ENCODE measurements at regions not wholly inside any gene's neighbourhood (a gene's known extent, or its start where the extent isn't known, plus 50 kb on each side); places are given as distances from the start of the nearest gene placed in this dataset.

GRCh38 chr3:152192936-152193672, 75.6 kb upstream of the MBNL1 start:
- no peak for DNase-seq (ENCODE audit: low read depth)

GRCh38 chr3:152193673-152194267, 75.0 kb upstream of the MBNL1 start:
- DNase-seq (ENCODE audit: low read depth): no peak

GRCh38 chr3:152195206-152195605, 73.5 kb upstream of the MBNL1 start:
- no peak for DNase-seq (ENCODE audit: low read depth)

GRCh38 chr3:152196782-152197181, 71.9 kb upstream of the MBNL1 start:
- no peak for DNase-seq (ENCODE audit: low read depth)

GRCh38 chr3:152197451-152197850, 71.3 kb upstream of the MBNL1 start:
- DNase-seq (ENCODE audit: low read depth): peak; percentile 32

- no peak for DNase-seq (ENCODE audit: low read depth)
Measured at GRCh38 chr3:152197937-152198336, 70.8 kb upstream of the MBNL1 start.

- no peak for DNase-seq (ENCODE audit: low read depth)
Measured at GRCh38 chr3:152198665-152199064, 70.1 kb upstream of the MBNL1 start.

- DNase-seq (ENCODE audit: low read depth): no peak
Measured at GRCh38 chr3:152199102-152199840, 69.5 kb upstream of the MBNL1 start.

- DNase-seq (ENCODE audit: low read depth): no peak
Measured at GRCh38 chr3:152200476-152201420, 68.0 kb upstream of the MBNL1 start.

GRCh38 chr3:152202976-152203626, 65.6 kb upstream of the MBNL1 start:
- DNase-seq (ENCODE audit: low read depth): no peak

GRCh38 chr3:152203652-152204051, 65.1 kb upstream of the MBNL1 start:
- no peak for DNase-seq (ENCODE audit: low read depth)

- no peak for DNase-seq (ENCODE audit: low read depth)
Measured at GRCh38 chr3:152204218-152204617, 64.5 kb upstream of the MBNL1 start.

- DNase-seq (ENCODE audit: low read depth): no peak
Measured at GRCh38 chr3:152205097-152205593, 63.6 kb upstream of the MBNL1 start.

- DNase-seq (ENCODE audit: low read depth): no peak
Measured at GRCh38 chr3:152206243-152206760, 62.4 kb upstream of the MBNL1 start.

- DNase-seq (ENCODE audit: low read depth): no peak
Measured at GRCh38 chr3:152208439-152208838, 60.3 kb upstream of the MBNL1 start.

GRCh38 chr3:152209060-152209459, 59.7 kb upstream of the MBNL1 start:
- peak; percentile 16 for DNase-seq (ENCODE audit: low read depth)

- no peak for DNase-seq (ENCODE audit: low read depth)
Measured at GRCh38 chr3:152209776-152210175, 59.0 kb upstream of the MBNL1 start.

- no peak for DNase-seq (ENCODE audit: low read depth)
Measured at GRCh38 chr3:152210697-152211096, 58.0 kb upstream of the MBNL1 start.

GRCh38 chr3:152211655-152212054, 57.1 kb upstream of the MBNL1 start:
- DNase-seq (ENCODE audit: low read depth): no peak

GRCh38 chr3:152213203-152213602, 55.5 kb upstream of the MBNL1 start:
- no peak for DNase-seq (ENCODE audit: low read depth)

GRCh38 chr3:152213938-152214337, 54.8 kb upstream of the MBNL1 start:
- no peak for DNase-seq (ENCODE audit: low read depth)
